ENCODE measurements at regions not wholly inside any gene's neighbourhood (a gene's known extent, or its start where the extent isn't known, plus 50 kb on each side); places are given as distances from the start of the nearest gene placed in this dataset.

GRCh38 chr6:103578115-103578514 is 1281.6 kb downstream of the HACE1 start:
- no peak overlapping the region for H3K4me3 ChIP-seq
- 0% methylated on average over 3 of the region's 3 CpGs for WGBS (ENCODE audit: insufficient coverage, low coverage, missing lambda C conversion rate)
- intact Hi-C loops (cut with micrococcal nuclease) (no loop called here), in situ Hi-C loops (cut with MboI) (no loop called here)
- H3K4me1 ChIP-seq (replicated peaks in 1 of 2; ENCODE audit: control insufficient read depth in 2 of 2, insufficient read depth in 2 of 2, low read length in 2 of 2): no peaks in the 10 kb centered on the region
- no peaks in the 10 kb centered on the region for H3K9me3 ChIP-seq (replicated peaks; ENCODE audit: control insufficient read depth, insufficient read depth, low read depth, low read length)
- no peak overlapping the region for H3K9ac ChIP-seq (ENCODE audit: insufficient read depth in 1 of 2, low read depth in 2 of 2, low read length in 2 of 2)
- no TSS peak for BruUV-seq (replicated peaks)
- DNase-seq (ENCODE audit: extremely low read depth in 1 of 4, low spot score in 3 of 4) (no peak), FAIRE-seq (no peak), ATAC-seq (no peak)
- no peaks in the 10 kb centered on the region for H4K20me1 ChIP-seq (replicated peaks; ENCODE audit: control insufficient read depth, insufficient read depth, low read length)
- H3K36me3 ChIP-seq (ENCODE audit: control insufficient read depth, insufficient read depth, low read length): no peaks in the 10 kb centered on the region
- H3K27ac ChIP-seq (ENCODE audit: extremely low read depth, low read depth, low read length): no peak overlapping the region
- no peaks in the 10 kb centered on the region for H3K9me1 ChIP-seq (ENCODE audit: control insufficient read depth, insufficient read depth, low read length)
- no peak overlapping the region for H2AFZ ChIP-seq (ENCODE audit: low read depth, low read length)
- no peak overlapping the region for H3K4me2 ChIP-seq (ENCODE audit: insufficient read depth, low read length)
- ChIA-PET POLR2A (no interaction called here), CTCF (ENCODE audit: low intra/inter-chr PET ratio) (no interaction called here)
- no peaks in the 10 kb centered on the region for H3K27me3 ChIP-seq (ENCODE audit: control insufficient read depth in 2 of 2, insufficient read depth in 2 of 2, low read length in 2 of 2)
- H3K79me2 ChIP-seq (ENCODE audit: control insufficient read depth, insufficient read depth, low read length): no peaks in the 10 kb centered on the region
- TF ChIP-seq ZNF184 (CRISPR knock-in tag; IDR thresholded peaks at IDR 0.05) (no peak), HMG20B (CRISPR knock-in tag; IDR thresholded peaks at IDR 0.05) (no peak), SP2 (IDR thresholded peaks at IDR 0.05; ENCODE audit: extremely low read depth, low read depth, low read length, poor library complexity, severe bottlenecking) (no peak), CEBPG (CRISPR knock-in tag; IDR thresholded peaks at IDR 0.05) (no peak), CEBPG (tag; conservative IDR thresholded peaks at IDR 0.05 in 1 of 2, IDR thresholded peaks at IDR 0.05 in 1 of 2) (no peak), SMAD4 (CRISPR knock-in tag; conservative IDR thresholded peaks at IDR 0.05) (no peak), ZNF318 (IDR thresholded peaks at IDR 0.05; ENCODE audit: borderline replicate concordance in 1 of 2, low read depth in 1 of 2) (no peak), BHLHE40 (IDR thresholded peaks at IDR 0.05; ENCODE audit: low read length) (no peak), MBD1 (CRISPR knock-in tag; IDR thresholded peaks at IDR 0.05) (no peak), SUPT5H (IDR thresholded peaks at IDR 0.05) (no peak), ZNF41 (CRISPR knock-in tag; conservative IDR thresholded peaks at IDR 0.05) (no peak), ZNF398 (CRISPR knock-in tag; IDR thresholded peaks at IDR 0.05) (no peak)
